GM18502 (cell line): ENCODE measurements at regions not wholly inside any gene's neighbourhood (a gene's known extent, or its start where the extent isn't known, plus 50 kb on each side); places are given as distances from the start of the nearest gene placed in this dataset.
"Not testable (repeated sequence)": the region's sequence is repeated elsewhere in the genome, so short reads cannot be mapped to it uniquely, and the experiment has no call there.

Source experiments
- ATAC-seq: cut with Tn5 transposase; IDR thresholded peaks from one replicate; pipeline ENCODE4 v1.9.1; 2021; ENCODE audit warnings: mild to moderate bottlenecking; ENCODE audit not compliant: unreplicated experiment, poor library complexity

- no peak for ATAC-seq
Measured at GRCh38 chr6:140677781-140678528, 1303.5 kb upstream of the CITED2 start.

GRCh38 chr6:140671926-140672325 is 1297.5 kb upstream of the CITED2 start:
- no peak for ATAC-seq

- no peak for ATAC-seq
Measured at GRCh38 chr6:140670021-140670420, 1295.6 kb upstream of the CITED2 start.

- no peak for ATAC-seq
Measured at GRCh38 chr6:140669321-140669720, 1294.9 kb upstream of the CITED2 start.

- no peak for ATAC-seq
Measured at GRCh38 chr6:140663772-140664171, 1289.3 kb upstream of the CITED2 start.

- ATAC-seq, result no peak
Measured at GRCh38 chr6:140663094-140663493, 1288.6 kb upstream of the CITED2 start.

DNA sequence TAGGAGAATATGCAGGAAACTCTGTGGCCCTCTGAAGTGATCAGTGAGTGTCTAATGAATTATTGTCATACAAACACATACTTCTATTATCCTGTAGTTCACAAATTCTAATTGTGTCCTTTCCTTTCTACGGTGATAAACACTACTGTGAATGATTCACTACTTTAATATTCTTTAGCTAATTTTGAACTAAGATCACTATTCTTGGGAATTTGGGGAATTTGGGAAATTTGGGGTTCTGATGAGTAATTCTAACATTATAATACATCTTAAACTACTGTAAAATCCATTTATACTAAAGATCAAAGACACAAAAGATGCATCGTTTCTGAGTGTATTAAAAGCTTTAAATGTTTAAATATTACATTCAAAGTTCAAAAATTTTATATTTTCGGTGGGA is 1287.2 kb upstream of the CITED2 start:
- ATAC-seq, result no peak

- no peak for ATAC-seq
Measured at GRCh38 chr6:140660295-140660694, 1285.8 kb upstream of the CITED2 start.

DNA sequence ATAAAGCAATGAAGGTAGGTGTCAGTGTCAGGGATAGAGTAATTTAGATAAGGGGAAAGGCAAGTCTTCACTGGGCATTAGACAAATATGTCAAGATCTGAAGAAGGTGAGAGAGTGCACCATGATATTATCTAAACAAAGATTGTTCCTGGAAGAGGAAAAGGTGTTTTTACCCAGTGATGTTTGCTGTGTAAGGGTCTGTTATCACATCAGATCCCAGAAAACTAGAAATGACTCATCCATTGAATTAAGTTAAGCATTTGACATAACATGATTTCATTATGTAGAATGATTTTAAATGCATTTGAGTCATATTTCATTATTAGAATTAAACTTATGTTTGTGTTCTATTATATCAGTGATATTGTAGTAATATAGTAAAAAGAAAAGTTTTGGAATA is 1279.5 kb upstream of the CITED2 start:
- ATAC-seq, result no peak

GRCh38 chr6:140653506-140653905 is 1279.1 kb upstream of the CITED2 start:
- no peak for ATAC-seq

GRCh38 chr6:140649502-140649901 is 1275.1 kb upstream of the CITED2 start:
- not testable (repeated sequence) for ATAC-seq

- not testable (repeated sequence) for ATAC-seq
Measured at GRCh38 chr6:140647322-140647721, 1272.9 kb upstream of the CITED2 start.

DNA sequence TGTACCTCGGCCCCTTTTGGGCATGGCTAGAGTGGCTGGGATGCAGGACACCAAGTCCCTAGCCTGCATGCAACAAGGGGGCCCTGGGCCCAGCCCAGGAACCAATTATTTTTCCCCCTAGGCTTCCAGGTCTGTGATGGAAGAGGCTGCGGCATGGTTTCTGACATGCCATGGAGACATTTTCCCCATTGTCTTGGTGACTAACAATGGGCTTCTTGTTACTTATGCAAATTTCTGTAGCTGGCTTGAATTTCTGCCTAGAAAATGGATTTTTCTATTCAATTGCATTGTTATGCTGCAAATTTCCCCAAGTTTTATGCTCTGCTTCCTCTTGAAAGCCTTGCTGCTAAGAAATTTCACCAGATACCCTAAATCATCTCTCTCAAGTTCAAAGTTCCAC is 1269.6 kb upstream of the CITED2 start:
- no peak for ATAC-seq

- peak; percentile 69 for ATAC-seq
Measured at GRCh38 chr6:140641412-140641811, 1267.0 kb upstream of the CITED2 start.

GRCh38 chr6:140636908-140637402 is 1262.5 kb upstream of the CITED2 start:
- no peak for ATAC-seq

GRCh38 chr6:140636271-140636907 is 1261.9 kb upstream of the CITED2 start:
- no peak for ATAC-seq

- ATAC-seq, result no peak
Measured at GRCh38 chr6:140627002-140627401, 1252.6 kb upstream of the CITED2 start.

DNA sequence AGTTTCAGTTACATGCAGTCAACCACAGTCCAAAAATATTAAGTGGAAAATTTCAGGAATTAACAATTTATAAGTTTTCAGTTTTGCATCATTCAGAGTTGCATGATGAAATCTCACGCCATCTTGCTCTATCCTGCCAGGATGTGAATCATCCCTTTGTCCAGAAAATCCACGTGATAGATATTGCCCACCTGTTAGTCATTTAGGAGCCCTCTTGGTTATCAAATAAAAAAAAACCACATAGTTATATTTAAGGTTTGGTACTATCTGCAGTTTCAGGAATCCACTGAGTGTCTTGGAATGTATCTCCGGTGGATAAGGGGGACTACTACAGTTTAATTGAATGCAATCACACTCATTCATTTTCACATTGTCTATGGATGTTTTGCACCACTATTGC is 1249.0 kb upstream of the CITED2 start:
- ATAC-seq, result no peak

DNA sequence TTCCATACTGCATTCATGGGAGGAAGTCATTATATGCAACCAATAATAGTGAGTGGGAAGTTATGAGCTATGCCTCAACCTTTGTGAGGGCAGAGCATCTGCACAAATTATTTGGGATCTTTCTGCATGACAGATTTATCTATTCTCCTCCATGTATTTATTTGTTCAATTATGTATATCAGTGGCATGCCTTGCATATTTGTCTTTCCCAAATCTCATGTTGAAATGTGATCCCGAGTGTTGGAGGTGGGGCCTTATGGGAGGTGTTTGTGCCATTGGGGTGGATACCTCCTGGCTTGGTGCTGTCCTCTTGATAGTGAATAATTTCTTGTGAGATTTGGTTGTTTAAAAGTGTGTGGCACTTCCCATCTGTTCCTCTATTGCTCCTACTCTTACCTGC is 1246.0 kb upstream of the CITED2 start:
- ATAC-seq, result no peak

DNA sequence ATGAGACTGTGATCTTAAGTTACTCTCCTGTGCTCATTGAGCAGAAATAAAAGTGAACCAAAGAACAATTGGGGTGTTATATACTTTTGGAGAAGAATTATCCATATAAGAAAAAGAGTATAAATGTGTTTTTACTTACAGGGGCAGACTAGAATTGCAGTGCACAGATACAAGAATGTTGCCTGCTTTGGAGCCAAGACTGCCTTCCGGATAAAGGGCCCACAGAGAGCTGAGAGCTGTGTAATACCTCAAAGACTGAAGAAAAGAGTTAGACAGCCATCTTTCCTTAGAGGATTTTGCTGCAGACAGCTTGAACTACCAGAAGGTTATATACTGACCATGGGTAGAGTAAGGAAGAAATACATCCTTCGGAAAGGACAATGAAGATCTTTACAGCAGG is 1235.5 kb upstream of the CITED2 start:
- ATAC-seq, result no peak

DNA sequence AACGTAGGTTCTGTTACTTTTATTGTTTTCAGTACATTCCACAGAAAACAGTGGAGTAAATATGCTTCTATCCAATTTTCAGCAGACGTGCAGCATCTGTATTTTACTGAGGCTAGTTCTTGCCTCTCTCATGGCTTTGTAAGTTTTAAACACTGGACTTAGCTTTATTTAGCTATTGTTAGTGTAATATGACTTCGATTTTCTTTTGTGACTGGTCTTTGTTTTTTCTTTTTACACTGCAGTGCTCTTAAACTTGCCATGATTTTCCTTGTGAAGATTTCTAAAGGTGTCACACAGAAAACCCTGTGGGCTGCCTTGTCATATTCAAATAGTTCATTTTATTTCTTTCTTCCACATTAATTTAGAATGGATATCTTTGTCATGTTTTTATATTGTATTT is 1234.9 kb upstream of the CITED2 start:
- no peak for ATAC-seq

GRCh38 chr6:140604786-140605185 is 1230.3 kb upstream of the CITED2 start:
- no peak for ATAC-seq
